Mucosa of descending colon (tissue), 3 donors: ENCODE measurements at regions not wholly inside any gene's neighbourhood (a gene's known extent, or its start where the extent isn't known, plus 50 kb on each side); places are given as distances from the start of the nearest gene placed in this dataset.

Experiments used
- ATAC-seq: fragments of 200-7000 bp; cut with Tn5 transposase; one replicate; pipeline ENCODE4 v1.9.1; 2020; ENCODE audit warnings: mild to moderate bottlenecking, moderate library complexity
- DNase-seq, 3 donors: peaks; one replicate each; pipeline ENCODE4 v3.0.0-alpha.2; 2020
- H3K36me3 ChIP-seq: fragments of 200-600 bp; one replicate; pipeline ENCODE4 v1.8.0; 2021; ENCODE audit warnings: low read depth, mild to moderate bottlenecking
- H3K4me1 ChIP-seq: fragments of 200-600 bp; one replicate; pipeline ENCODE4 v1.8.0; 2021; ENCODE audit warnings: low read depth, mild to moderate bottlenecking
- H3K4me3 ChIP-seq: fragments of 200-600 bp; one replicate; pipeline ENCODE4 v1.8.0; 2021; ENCODE audit warnings: mild to moderate bottlenecking
- H3K9me3 ChIP-seq: fragments of 200-600 bp; one replicate; pipeline ENCODE4 v1.8.0; 2021; ENCODE audit warnings: mild to moderate bottlenecking
- CTCF ChIP-seq: fragments of 200-600 bp; IDR thresholded peaks from one replicate; pipeline ENCODE4 v1.8.0; 2022; ENCODE audit warnings: antibody characterized with exemption, mild to moderate bottlenecking
- intact Hi-C, 2 donors: fragments of 100-400 bp; cut with DNase I in 1 of 2; cut with micrococcal nuclease in 1 of 2; formaldehyde crosslinking; loops; one replicate each; pipeline versions ENCODE4 v1.11.0 to v1.11.1; 2022; cut with DNase I, micrococcal nuclease
- donor health status: DM: no; HTN: no; CAD: no; lungs with moderate emphysema.
- donor health status: DM: no; HTN: no; CAD: no.
- donor health status: DM: no; HTN: yes; CAD: no.

- Histone ChIP-seq H3K36me3 (no peaks in the 10 kb centered on the region), H3K4me3 (no peak overlapping the region), H3K4me1 (no peaks in the 10 kb centered on the region), H3K9me3 (no peaks in the 10 kb centered on the region)
- TF ChIP-seq CTCF = no peak
- DNase-seq (no peak), ATAC-seq (no peak)
- intact Hi-C loops = no loop called here
Measured at GRCh38 chr1:208448425-208448824, 204.2 kb upstream of the PLXNA2 start.

- no peak for TF ChIP-seq CTCF
- ATAC-seq (no peak), DNase-seq (no peak)
- Histone ChIP-seq H3K9me3 (no peaks in the 10 kb centered on the region), H3K4me1 (no peaks in the 10 kb centered on the region), H3K36me3 (no peaks in the 10 kb centered on the region), H3K4me3 (no peak overlapping the region)
- intact Hi-C loops = no loop called here
Measured at GRCh38 chr1:208449951-208450350, 205.8 kb upstream of the PLXNA2 start.

GRCh38 chr1:208450958-208451357, 206.8 kb upstream of the PLXNA2 start:
- no peak for TF ChIP-seq CTCF
- ATAC-seq (no peak), DNase-seq (no peak)
- H3K4me3 ChIP-seq = no peak overlapping the region
- H3K36me3 ChIP-seq = no peaks in the 10 kb centered on the region
- H3K4me1 ChIP-seq = no peaks in the 10 kb centered on the region
- intact Hi-C loops = no loop called here
- no peaks in the 10 kb centered on the region for H3K9me3 ChIP-seq

GRCh38 chr1:208455821-208456220, 211.6 kb upstream of the PLXNA2 start:
- Histone ChIP-seq H3K36me3 (no peaks in the 10 kb centered on the region), H3K9me3 (no peaks in the 10 kb centered on the region), H3K4me1 (no peaks in the 10 kb centered on the region), H3K4me3 (no peak overlapping the region)
- intact Hi-C loops = no loop called here
- no peak for TF ChIP-seq CTCF
- ATAC-seq (no peak), DNase-seq (no peak)

GRCh38 chr1:208456487-208456886, 212.3 kb upstream of the PLXNA2 start:
- no peaks in the 10 kb centered on the region for H3K36me3 ChIP-seq
- no peak for DNase-seq
- intact Hi-C loops = no loop called here
- H3K4me3 ChIP-seq = no peak overlapping the region
- no peak for TF ChIP-seq CTCF
- ATAC-seq = no peak
- no peaks in the 10 kb centered on the region for H3K4me1 ChIP-seq
- no peaks in the 10 kb centered on the region for H3K9me3 ChIP-seq

- no peak for TF ChIP-seq CTCF
- Histone ChIP-seq H3K4me3 (no peak overlapping the region), H3K9me3 (no peaks in the 10 kb centered on the region), H3K4me1 (no peaks in the 10 kb centered on the region), H3K36me3 (no peaks in the 10 kb centered on the region)
- intact Hi-C loops = no loop called here
- ATAC-seq = no peak
- DNase-seq = no peak
Measured at GRCh38 chr1:208460823-208461222, 216.6 kb upstream of the PLXNA2 start.
